Left lung (tissue), 4 donors: ENCODE measurements at regions not wholly inside any gene's neighbourhood (a gene's known extent, or its start where the extent isn't known, plus 50 kb on each side); places are given as distances from the start of the nearest gene placed in this dataset.

Experiments
- ATAC-seq: fragments of 200-7000 bp; cut with Tn5 transposase; one replicate; pipeline ENCODE4 v1.9.1; 2020; ENCODE audit warnings: moderate library complexity
- DNase-seq, 4 donors: peaks; one replicate each; pipeline ENCODE4 v3.0.0-alpha.2; 2013 to 2020
- H3K27ac ChIP-seq, 2 donors: fragments of 200-600 bp; sonication (generic) in 1 of 2; one replicate each; pipeline versions ENCODE4 v1.5.0 to v1.8.0; 2020 to 2021
- H3K27me3 ChIP-seq, 2 donors: fragments of 200-600 bp; sonication (generic) in 1 of 2; one replicate each; pipeline versions ENCODE4 v1.5.0 to v1.8.0; 2020 to 2021
- H3K36me3 ChIP-seq, 2 donors: fragments of 200-600 bp; sonication (generic) in 1 of 2; one replicate each; pipeline versions ENCODE4 v1.5.0 to v1.8.0; 2020 to 2021
- H3K4me1 ChIP-seq, 2 donors: fragments of 200-600 bp; one replicate each; pipeline ENCODE4 v1.8.0; 2021
- H3K4me3 ChIP-seq, 2 donors: fragments of 200-600 bp; sonication (generic) in 1 of 2; one replicate each; pipeline versions ENCODE4 v1.5.0 to v1.8.0; 2020 to 2021; ENCODE audit warnings: mild to moderate bottlenecking in 1 of 2
- H3K9me3 ChIP-seq, 2 donors: fragments of 200-600 bp; sonication (generic) in 1 of 2; one replicate each; pipeline versions ENCODE4 v1.5.0 to v1.8.0; 2020 to 2021
- intact Hi-C, 2 donors: fragments of 100-400 bp; cut with DNase I; formaldehyde crosslinking; loops; one replicate each; pipeline versions ENCODE4 v1.11.2 to v1.14.2; 2022
- TF ChIP-seq, protein P1 (sequence below), 2 donors: fragments of 200-600 bp; sonication (generic) in 1 of 2; IDR thresholded peaks; one replicate each; pipeline versions ENCODE4 v1.5.0 to v1.8.0; 2021; ENCODE audit warnings: antibody characterized with exemption in 2 of 2
- donor health status: DM: no; HTN: yes; CAD: no.
- donor health status: DM: no; HTN: no; CAD: no.

DNA sequence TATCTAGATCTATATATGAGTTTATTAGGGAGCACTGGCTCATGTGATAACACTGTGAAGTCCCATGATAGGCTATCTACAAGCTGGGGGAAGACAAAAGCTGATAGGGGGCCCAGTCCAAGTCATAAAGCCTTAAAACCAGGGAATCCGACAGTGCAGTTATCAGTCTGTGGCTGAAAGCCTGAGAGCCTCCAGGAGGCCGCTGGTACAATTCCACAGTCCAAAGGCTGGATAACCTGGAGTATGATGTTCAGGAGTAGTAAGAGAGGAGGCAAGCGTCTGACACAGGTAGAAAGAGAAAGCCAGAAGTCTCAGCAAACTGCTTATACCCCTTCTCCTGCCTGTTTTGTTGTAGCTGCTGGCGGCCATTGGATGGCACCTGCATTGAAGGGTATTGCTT is 177.6 kb upstream of the SPRY1 start:
- no peak overlapping the region for H3K27ac ChIP-seq
- H3K27me3 ChIP-seq = no peaks in the 10 kb centered on the region
- TF ChIP-seq, protein P1, sequence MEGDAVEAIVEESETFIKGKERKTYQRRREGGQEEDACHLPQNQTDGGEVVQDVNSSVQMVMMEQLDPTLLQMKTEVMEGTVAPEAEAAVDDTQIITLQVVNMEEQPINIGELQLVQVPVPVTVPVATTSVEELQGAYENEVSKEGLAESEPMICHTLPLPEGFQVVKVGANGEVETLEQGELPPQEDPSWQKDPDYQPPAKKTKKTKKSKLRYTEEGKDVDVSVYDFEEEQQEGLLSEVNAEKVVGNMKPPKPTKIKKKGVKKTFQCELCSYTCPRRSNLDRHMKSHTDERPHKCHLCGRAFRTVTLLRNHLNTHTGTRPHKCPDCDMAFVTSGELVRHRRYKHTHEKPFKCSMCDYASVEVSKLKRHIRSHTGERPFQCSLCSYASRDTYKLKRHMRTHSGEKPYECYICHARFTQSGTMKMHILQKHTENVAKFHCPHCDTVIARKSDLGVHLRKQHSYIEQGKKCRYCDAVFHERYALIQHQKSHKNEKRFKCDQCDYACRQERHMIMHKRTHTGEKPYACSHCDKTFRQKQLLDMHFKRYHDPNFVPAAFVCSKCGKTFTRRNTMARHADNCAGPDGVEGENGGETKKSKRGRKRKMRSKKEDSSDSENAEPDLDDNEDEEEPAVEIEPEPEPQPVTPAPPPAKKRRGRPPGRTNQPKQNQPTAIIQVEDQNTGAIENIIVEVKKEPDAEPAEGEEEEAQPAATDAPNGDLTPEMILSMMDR (IDR thresholded peaks at IDR 0.05) = no peak
- ATAC-seq = no peak
- intact Hi-C loops = no loop called here
- no peak for DNase-seq
- H3K4me1 ChIP-seq = no peaks in the 10 kb centered on the region
- no peak overlapping the region for H3K4me3 ChIP-seq
- H3K9me3 ChIP-seq = no peaks in the 10 kb centered on the region
- no peaks in the 10 kb centered on the region for H3K36me3 ChIP-seq

DNA sequence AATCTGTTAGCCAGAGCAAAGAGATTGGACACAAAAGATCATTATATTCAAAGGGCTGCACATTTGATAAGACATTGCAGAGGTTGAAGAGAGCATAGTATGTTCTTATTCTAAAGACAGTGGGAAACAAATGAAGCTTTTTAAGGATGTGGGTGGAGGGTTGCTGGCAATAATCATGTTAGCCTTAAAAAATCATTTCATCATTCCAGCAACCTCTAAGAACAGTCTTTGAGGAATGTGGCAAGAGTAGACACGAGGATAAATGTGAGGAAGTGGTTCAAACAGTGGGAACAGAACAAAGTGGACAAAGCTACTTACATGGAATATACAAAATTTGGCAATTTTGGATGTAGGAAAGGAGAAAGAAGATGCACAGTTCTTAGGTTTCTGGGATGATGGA is 167.3 kb upstream of the SPRY1 start:
- ATAC-seq (no peak), DNase-seq (no peak)
- H3K9me3 ChIP-seq = no peaks in the 10 kb centered on the region
- H3K27me3 ChIP-seq = no peaks in the 10 kb centered on the region
- H3K27ac ChIP-seq = no peak overlapping the region
- H3K4me3 ChIP-seq = no peak overlapping the region
- no peaks in the 10 kb centered on the region for H3K36me3 ChIP-seq
- TF ChIP-seq, protein P1 (IDR thresholded peaks at IDR 0.05) = no peak
- intact Hi-C loops = no loop called here
- H3K4me1 ChIP-seq = peaks cover 12 to 23% of the 10 kb centered on the region in 2 donors

DNA sequence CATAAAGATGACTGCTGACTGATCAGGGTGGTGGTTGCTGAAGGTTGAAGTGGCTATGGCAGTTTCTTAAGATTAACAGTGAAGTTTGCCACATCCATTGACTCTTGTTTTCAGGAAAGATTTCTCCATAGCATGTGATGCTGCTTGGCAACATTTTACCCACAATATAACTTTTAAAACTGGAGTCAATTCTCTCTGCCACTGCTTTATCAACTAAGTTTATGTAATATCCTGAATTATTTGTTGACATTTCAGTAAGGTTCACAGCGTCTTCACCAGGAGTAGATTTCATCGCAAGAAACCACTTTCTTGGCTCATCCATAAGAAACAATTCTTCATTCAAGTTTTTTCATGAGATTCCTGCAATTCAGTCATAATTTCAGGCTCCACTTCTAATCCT is 166.5 kb upstream of the SPRY1 start:
- H3K27me3 ChIP-seq = no peaks in the 10 kb centered on the region
- ATAC-seq (no peak), DNase-seq (no peak)
- no peaks in the 10 kb centered on the region for H3K9me3 ChIP-seq
- H3K4me1 ChIP-seq = peaks cover 12 to 23% of the 10 kb centered on the region in 2 donors
- H3K4me3 ChIP-seq = no peak overlapping the region
- no peaks in the 10 kb centered on the region for H3K36me3 ChIP-seq
- TF ChIP-seq, protein P1 (IDR thresholded peaks at IDR 0.05) = no peak
- intact Hi-C loops = no loop called here
- H3K27ac ChIP-seq = no peak overlapping the region

DNA sequence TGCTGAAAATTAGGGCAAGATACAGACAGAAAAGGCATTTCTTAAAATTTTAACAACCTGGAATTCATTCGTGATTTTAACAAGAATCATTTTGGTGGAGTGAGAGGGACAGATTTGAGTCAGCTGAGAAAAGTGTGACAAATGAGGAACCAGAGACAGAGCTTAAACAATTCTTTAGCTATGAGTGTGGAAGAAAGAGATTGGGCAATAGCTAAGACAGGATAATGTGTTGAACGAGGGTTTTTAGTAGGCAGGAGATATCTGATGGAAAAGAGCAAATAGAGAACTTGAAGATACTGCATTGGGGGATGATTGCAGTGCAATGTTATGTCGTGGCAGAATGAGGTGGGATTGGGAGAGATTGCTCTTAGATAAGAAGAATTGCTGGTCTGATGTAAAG is 164.2 kb upstream of the SPRY1 start:
- intact Hi-C loops = no loop called here
- TF ChIP-seq, protein P1 (IDR thresholded peaks at IDR 0.05) = no peak
- H3K4me3 ChIP-seq = no peak overlapping the region
- no peaks in the 10 kb centered on the region for H3K27me3 ChIP-seq
- peaks cover 12 to 23% of the 10 kb centered on the region in 2 donors for H3K4me1 ChIP-seq
- no peak overlapping the region for H3K27ac ChIP-seq
- no peaks in the 10 kb centered on the region for H3K9me3 ChIP-seq
- DNase-seq = no peak
- ATAC-seq = peak; percentile 54
- no peaks in the 10 kb centered on the region for H3K36me3 ChIP-seq

DNA sequence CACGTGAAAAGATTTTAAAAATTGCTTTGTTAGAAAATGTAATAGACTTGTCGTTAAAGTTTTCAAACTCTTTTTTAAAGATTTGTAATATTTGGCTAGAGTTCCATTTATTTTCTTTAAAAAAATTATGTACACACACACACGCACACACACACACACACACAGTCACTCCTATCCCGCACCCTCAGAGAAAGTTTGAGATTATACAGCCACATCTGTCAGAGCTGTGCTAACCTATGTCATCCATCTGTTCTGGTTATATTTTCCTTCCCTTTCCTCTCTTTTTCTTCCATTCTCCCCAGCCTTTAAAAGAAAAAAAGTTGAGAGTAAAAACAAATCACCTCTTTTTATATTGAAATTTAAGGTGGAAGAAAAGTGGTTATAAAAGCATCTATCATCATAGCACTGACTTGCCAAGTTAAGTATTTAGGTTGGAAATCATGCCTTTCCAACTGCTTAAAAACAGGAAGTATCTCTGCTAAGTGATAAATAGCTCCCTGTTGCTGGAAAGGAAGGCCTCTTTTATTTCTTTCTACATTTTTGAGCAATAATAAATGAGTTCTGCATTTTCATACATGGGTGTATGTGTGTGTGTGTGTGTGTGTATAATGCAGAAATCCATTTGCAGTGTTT is 163.3 kb upstream of the SPRY1 start:
- DNase-seq (peak in 1 of 4 donors; percentile 33), ATAC-seq (peak; percentile 5)
- TF ChIP-seq, protein P1 (IDR thresholded peaks at IDR 0.05) = no peak

More for the DNA sequence above, 163.3 kb upstream of the SPRY1 start:
- intact Hi-C loops = no loop called here
- Histone ChIP-seq H3K36me3 (no peaks in the 10 kb centered on the region), H3K27me3 (no peaks in the 10 kb centered on the region), H3K4me3 (no peak overlapping the region), H3K4me1 (peaks cover 12 to 23% of the 10 kb centered on the region in 2 donors), H3K27ac (peak overlapping the region in 1 of 2 donors; percentile 46), H3K9me3 (no peaks in the 10 kb centered on the region)
